Activated CD4-positive, alpha-beta T cell treated with anti-CD3 and anti-CD28 coated beads, Interleukin-2, amount 10 ng/mL, durations not matched to agents 7 days and 5 days (primary cell): ENCODE measurements at regions not wholly inside any gene's neighbourhood (a gene's known extent, or its start where the extent isn't known, plus 50 kb on each side); places are given as distances from the start of the nearest gene placed in this dataset.

Experiments
- CTCF ChIA-PET: fragments of 350-600 bp; sonication (Branson Sonifier 250); formaldehyde crosslinking; loops from one replicate; lab custom pipeline; 2021; ENCODE audit warnings: antibody characterized with exemption; lab: Charles Lee
- POLR2A ChIA-PET: fragments of 350-600 bp; sonication (Branson Sonifier 250); formaldehyde crosslinking; loops from one replicate; lab custom pipeline; 2021; ENCODE audit warnings: antibody characterized with exemption; lab: Charles Lee
- DNase-seq: peaks from one replicate; pipeline ENCODE4 v3.0.0-alpha.2; 2020
- H3K27ac Mint-ChIP-seq: one replicate; pipeline ENCODE4 v1.8.0; 2021; ENCODE audit warnings: mild to moderate bottlenecking, moderate library complexity, mixed read lengths
- H3K27me3 Mint-ChIP-seq: one replicate; pipeline ENCODE4 v1.8.0; 2021; ENCODE audit warnings: mixed read lengths
- H3K36me3 Mint-ChIP-seq: one replicate; pipeline ENCODE4 v1.8.0; 2021; ENCODE audit warnings: low read depth, mixed read lengths
- H3K4me1 Mint-ChIP-seq: one replicate; pipeline ENCODE4 v1.8.0; 2021; ENCODE audit warnings: mixed read lengths
- H3K4me3 Mint-ChIP-seq: one replicate; pipeline ENCODE4 v1.8.0; 2021; ENCODE audit warnings: mild to moderate bottlenecking, moderate library complexity, mixed read lengths
- H3K9me3 Mint-ChIP-seq: one replicate; pipeline ENCODE4 v1.8.0; 2021; ENCODE audit warnings: mixed read lengths

DNA sequence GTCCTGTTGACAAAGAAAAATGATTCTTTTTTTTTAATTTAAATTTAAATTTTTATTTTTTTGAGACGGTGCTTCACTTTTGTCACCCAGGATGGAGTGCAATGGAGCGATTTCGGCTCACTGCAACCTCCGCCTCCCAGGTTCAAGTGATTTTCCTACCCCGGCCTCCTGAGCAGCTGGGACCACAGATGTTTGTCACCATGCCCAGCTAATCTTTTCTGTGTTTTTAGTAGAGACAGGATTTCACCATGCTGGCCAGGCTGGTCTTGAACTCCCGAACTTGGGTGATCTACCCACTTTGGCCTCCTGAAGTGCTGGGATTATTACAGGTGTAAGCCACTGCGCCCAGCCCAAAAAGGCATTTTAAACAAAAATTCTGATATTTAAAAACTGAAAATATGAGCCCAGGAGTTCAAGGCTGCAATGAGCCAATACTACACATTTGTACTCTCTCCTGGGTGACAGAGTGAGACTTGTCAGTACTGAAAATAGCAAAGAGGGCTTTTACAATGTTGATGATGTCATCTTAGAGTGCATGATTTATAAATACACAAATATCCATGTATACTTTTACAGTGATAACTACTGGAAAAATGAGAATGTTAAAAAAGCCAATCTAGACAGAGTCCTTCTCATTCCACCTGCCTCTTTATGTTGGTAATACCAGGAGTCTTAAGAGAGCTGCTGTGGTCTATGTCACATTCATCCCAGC is 56.0 kb upstream of the STUM start:
- CTCF ChIA-PET = interaction anchor here (1.1 kb wide), 1 partner anchor 42 kb away, joined by 3 read pairs; no protein-coding TSS in a partner anchor
- no peak for DNase-seq
- POLR2A ChIA-PET = no interaction called here
- no peak overlapping the region for H3K27ac Mint-ChIP-seq
- H3K4me1 Mint-ChIP-seq = no peaks in the 10 kb centered on the region
- H3K4me3 Mint-ChIP-seq = no peak overlapping the region
- H3K27me3 Mint-ChIP-seq = peaks cover 16% of the 10 kb centered on the region
- no peaks in the 10 kb centered on the region for H3K9me3 Mint-ChIP-seq
- no peaks in the 10 kb centered on the region for H3K36me3 Mint-ChIP-seq

DNA sequence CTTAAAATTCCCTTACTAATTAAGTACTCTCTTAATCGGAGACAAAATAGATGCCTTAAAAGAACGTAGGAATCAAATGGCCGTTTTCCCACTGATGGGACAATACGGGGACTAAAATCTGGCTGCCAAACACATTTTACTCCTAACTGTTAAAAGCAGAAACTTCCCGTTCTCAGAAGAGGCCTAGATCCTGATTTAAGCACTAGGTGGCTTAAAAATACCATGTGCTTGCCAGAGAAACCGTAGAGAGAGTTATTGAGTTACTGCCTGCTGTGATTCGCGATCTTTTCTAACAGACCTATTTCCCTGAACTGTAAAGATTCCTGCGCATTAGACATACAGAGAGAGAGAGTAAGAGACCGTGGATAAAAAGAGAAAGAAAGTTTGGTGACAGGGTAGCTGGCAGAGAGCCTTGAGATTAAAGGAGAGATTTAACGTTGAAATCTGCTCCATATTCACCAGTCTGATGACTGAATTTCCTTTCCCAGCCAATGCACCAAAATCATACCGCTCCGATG is 54.4 kb upstream of the STUM start:
- POLR2A ChIA-PET = no interaction called here

DNA sequence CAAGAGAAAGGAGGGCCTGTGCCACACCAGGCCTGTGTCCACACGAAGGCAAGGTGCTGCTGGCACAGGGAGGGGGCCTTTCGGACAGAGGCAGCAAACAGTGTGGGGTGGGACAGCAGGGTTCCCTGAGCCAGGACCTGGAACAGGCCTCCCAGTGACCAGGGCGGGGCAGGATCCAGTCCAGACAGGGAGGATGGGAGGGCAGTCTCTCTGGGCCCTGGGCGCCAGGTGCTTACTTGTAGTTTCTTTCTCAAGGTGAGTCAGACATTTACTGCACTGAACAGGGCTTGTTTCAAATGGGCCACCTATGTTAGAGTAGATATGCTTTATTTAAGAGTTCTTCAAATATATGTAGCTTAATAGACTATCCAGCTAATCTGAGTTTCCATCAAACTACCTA is 52.8 kb upstream of the STUM start:
- DNase-seq = no peak
- CTCF ChIA-PET = no interaction called here
- no peaks in the 10 kb centered on the region for H3K9me3 Mint-ChIP-seq
- H3K4me1 Mint-ChIP-seq = no peaks in the 10 kb centered on the region
- H3K27ac Mint-ChIP-seq = no peak overlapping the region
- H3K36me3 Mint-ChIP-seq = no peaks in the 10 kb centered on the region
- no peak overlapping the region for H3K4me3 Mint-ChIP-seq
- POLR2A ChIA-PET = no interaction called here
- H3K27me3 Mint-ChIP-seq = peaks cover 22% of the 10 kb centered on the region

More for the DNA sequence above, 54.4 kb upstream of the STUM start:
- Mint-ChIP-seq H3K4me3 (no peak overlapping the region), H3K36me3 (no peaks in the 10 kb centered on the region), H3K9me3 (no peaks in the 10 kb centered on the region), H3K4me1 (no peaks in the 10 kb centered on the region), H3K27me3 (peaks cover 11% of the 10 kb centered on the region), H3K27ac (no peak overlapping the region)
- DNase-seq = no peak
- CTCF ChIA-PET = no interaction called here

DNA sequence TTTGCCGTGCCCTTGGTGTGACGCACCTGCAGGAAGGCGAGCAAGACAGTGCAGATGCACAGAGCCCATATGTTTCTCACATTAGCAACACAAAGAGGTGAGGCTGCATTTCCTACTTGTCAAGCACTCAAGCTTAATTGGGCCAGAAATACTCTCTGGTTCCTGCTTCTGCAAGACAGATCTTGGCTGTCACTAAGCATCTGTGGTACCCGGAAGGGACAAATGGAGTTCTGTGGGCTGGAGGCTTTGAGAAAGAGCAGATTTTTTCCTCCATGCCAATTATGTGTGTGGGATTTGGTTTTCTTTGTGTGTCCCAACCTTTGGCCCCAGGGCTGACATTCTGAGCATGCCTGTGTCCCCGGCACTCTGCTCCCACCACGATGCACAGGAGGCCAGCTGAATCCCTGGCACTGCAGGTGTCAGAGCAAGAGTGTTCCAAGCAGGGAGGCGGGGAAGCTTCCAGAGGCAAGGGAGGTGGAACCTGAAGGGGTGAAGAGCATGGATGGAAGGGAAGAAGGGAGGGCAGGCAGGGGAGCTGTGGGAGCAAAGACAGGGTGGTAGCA is 52.0 kb upstream of the STUM start:
- DNase-seq = no peak
- Mint-ChIP-seq H3K4me3 (no peak overlapping the region), H3K36me3 (no peaks in the 10 kb centered on the region), H3K4me1 (no peaks in the 10 kb centered on the region), H3K27me3 (peaks cover 28% of the 10 kb centered on the region), H3K9me3 (no peaks in the 10 kb centered on the region), H3K27ac (no peak overlapping the region)
- CTCF ChIA-PET = no interaction called here
- POLR2A ChIA-PET = no interaction called here

DNA sequence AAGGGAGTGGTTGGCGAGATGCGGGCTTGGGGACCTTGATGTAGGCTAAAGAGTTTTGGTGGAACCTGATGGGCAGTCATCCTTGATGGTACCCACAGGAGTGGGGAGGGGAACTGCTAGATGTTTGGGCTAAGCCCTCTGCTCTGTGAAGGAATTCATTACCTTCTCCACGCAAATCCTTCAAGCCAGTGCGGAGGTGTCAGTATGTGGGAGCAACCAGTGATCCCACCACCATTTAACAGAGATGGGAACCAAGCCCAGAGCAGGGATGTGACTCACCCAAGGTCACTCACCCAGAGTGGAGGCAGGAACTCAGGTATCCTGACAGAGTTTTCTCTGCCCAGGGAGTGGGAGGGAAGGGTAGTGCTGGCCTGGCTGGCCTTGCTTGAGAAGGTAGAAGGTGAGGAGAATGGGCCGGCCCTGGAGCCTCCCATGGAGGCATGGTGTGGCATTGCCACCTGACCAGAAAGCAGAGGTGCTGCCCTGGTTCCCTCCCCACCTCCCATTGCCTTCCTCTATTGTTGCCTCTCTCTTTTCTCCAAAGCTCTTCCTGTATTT is 51.2 kb upstream of the STUM start:
- DNase-seq = no peak
- Mint-ChIP-seq H3K36me3 (no peaks in the 10 kb centered on the region), H3K9me3 (no peaks in the 10 kb centered on the region), H3K27me3 (peaks cover 34% of the 10 kb centered on the region), H3K4me3 (no peak overlapping the region), H3K27ac (no peak overlapping the region), H3K4me1 (no peaks in the 10 kb centered on the region)
- ChIA-PET POLR2A (no interaction called here), CTCF (no interaction called here)

DNA sequence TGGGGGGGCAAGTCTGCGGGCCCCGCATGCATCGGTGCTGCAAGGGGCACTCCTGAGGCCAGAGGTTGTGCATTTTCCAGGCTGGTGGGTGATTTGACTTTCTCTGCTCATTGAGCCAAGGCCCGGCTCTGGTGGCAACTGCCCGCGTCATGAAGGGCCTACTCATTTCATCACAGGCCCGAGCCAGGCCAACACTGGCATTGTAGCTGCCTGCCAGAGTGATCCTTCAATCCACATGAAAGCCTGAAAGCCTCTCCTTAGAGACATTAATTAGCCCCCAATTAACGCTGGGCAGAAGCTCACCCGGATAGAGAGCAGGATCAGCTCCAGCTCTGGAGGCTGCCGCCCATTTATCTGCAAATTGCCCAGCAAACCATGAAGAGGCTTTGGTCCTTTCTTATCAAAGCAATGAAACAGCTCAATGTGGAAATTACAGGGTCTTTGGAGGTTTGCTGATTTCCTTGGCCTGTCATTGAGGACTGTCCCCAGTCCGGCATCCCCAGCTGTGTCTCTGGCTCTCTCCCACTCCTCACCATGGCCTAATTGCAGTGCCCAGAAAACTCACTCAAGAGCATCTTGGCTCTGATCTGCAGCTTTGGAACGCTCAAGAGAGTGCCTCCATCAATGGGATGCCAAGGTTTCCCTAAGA is 50.4 kb upstream of the STUM start:
- no peaks in the 10 kb centered on the region for H3K36me3 Mint-ChIP-seq
- POLR2A ChIA-PET = no interaction called here
- no peak overlapping the region for H3K27ac Mint-ChIP-seq
- H3K9me3 Mint-ChIP-seq = no peaks in the 10 kb centered on the region
- peaks cover 40% of the 10 kb centered on the region for H3K27me3 Mint-ChIP-seq
- DNase-seq = no peak
- no peaks in the 10 kb centered on the region for H3K4me1 Mint-ChIP-seq
- CTCF ChIA-PET = interaction anchor here (0.7 kb wide), 1 partner anchor 46 kb away, joined by 3 read pairs; no protein-coding TSS in a partner anchor
- no peak overlapping the region for H3K4me3 Mint-ChIP-seq

DNA sequence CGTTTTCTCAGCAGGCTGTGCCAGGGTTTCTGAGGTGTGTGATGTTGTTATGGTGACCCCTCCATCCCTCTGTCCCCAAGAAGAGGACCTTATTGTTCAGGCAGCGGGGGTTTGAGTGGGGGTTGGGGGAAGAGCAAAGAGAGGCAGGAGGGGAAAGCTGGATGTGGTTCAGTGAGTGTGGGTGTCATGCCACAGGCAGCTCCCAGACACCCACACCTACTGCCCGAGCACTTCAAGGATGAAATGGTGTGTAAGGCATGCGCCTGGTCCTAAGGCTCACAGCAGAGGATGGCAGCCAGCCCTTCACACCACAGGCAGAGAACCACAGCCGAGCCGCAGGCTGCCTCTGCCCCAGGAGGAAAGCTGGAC is 49.9 kb upstream of the STUM start:
- ChIA-PET CTCF (interaction anchor here (0.6 to 0.7 kb wide), 2 partner anchors 23 to 45 kb away, joined by 3 read pairs; no protein-coding TSS in a partner anchor), POLR2A (no interaction called here)
- no peak for DNase-seq
- Mint-ChIP-seq H3K27ac (no peak overlapping the region), H3K36me3 (no peaks in the 10 kb centered on the region), H3K27me3 (peaks cover 42% of the 10 kb centered on the region), H3K4me3 (no peak overlapping the region), H3K9me3 (no peaks in the 10 kb centered on the region), H3K4me1 (no peaks in the 10 kb centered on the region)
